ENCODE measurements at regions not wholly inside any gene's neighbourhood (a gene's known extent, or its start where the extent isn't known, plus 50 kb on each side); places are given as distances from the start of the nearest gene placed in this dataset.

DNA sequence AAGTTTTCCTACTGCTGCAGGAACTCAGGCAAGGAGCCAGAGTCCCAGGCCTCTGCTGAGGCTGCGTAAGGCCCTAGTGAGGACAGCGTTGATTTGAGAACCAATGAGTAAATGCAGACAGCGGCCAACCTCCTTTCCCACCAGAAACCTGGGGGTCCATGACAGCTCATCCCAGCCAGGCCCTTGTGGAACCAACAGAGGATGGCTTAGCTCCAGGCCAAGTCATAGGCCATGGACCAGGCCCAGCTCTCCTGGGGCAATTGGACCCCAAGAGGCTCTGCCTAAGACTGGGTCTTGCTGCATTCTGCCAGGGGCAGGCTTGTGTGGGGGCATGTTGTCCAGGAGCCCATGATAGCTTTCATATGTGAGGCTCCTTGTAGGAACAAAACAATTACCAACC lies 65.4 kb upstream of the PPP1R3C start:
- no peak for DNase-seq (ENCODE audit: extremely low read depth in 1 of 11, low read depth in 9 of 11, low spot score in 4 of 11)

DNA sequence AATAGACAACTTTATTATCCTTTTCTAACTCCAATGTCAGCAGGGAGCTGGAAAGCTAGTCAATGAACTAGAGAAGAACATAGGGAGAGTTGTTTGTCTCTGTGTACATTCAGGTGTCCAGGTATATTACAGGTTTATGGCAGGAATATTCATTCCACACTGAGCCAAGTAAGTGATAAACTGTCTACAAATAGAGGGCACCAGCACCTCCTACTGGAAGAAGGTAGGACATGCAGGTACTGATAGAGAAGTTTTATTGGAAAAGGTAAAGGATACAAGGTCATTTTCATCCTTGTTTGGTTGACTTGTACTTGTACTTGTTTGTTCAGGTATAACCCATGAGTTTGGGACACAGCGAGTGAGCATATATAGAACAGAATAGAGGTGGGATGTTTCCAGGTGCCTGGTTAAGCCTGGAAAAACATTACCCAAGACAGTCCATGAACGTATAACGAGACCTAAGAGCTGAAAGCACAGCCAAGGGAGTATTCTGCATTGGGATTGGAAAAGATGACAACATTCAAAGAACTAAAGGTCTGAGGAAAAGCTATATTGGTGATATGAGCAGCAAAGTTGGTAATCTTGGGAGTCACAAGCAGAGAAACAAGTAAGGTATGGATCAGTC lies 61.4 kb upstream of the PPP1R3C start:
- no peak for DNase-seq (ENCODE audit: extremely low read depth in 1 of 11, low read depth in 9 of 11, low spot score in 4 of 11)

DNA sequence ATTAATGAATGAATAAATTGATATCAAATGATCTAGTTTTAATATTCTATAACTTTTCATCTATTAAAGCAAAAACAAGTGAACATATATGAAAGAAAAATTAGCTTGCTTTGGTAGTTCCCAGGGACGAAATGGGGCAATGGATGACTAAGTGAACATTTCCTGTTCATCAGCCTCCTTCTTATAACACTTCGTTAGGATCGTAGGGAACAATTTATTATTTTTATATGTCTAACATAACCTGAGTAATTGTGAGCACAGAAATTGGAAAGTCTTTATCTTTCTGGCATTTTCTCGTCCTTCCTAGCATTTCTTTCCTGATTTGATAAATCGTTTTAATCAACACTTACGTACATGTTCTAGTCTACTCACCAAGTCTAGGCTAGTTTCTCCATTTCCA lies 59.1 kb upstream of the PPP1R3C start:
- no peak for DNase-seq (ENCODE audit: extremely low read depth in 1 of 11, low read depth in 9 of 11, low spot score in 4 of 11)

DNA sequence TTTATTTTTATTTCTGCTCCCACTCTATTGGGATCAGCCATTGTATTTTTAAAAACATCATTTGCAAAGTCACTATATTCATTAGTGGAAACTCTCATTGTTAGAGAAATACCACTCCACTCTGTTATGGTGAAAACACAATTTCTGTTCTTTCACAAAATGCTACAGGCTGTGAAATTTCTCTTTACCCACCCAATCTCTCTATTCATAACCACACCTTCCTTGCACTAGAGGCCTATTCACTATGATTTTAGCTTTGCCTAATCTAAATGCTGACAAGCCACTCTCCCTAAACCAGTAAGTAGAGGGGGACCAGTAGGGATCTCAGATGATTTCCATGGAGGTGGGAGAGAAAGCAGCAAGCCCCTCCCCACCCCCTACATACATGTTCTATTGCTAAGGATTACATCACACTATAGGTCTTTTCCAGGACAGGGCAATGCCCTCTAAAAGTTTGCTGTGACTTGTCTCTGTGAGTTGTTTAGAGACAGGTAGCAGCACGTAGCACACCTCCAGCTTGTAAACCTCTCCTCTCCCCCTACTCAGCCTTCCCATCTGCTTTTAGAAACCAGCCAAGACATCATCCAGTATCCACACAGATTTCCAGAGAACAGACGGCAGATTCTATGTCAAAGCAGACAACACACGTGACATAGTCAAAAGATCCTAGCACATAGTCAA lies 58.3 kb upstream of the PPP1R3C start:
- no peak for DNase-seq (ENCODE audit: extremely low read depth in 1 of 11, low read depth in 9 of 11, low spot score in 4 of 11)

DNA sequence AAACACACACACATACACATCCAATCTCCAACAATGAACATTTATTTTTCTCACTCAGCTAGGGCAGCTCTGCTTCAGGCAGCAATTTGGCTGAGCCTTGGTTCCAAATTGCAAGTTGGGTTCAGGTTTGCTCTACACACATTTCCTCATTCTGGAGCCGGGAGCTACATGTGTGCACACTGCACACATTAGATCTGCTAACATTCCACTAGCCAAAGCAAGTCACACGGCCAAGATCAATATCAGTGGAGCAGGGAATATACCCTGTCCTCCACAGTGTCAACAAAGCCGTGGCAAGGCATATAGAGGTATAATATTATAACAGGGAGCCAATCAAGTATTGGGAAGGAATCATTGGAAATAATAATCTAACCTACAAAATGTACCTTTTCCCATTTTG lies 57.5 kb upstream of the PPP1R3C start:
- no peak for DNase-seq (ENCODE audit: extremely low read depth in 1 of 11, low read depth in 9 of 11, low spot score in 4 of 11)

DNA sequence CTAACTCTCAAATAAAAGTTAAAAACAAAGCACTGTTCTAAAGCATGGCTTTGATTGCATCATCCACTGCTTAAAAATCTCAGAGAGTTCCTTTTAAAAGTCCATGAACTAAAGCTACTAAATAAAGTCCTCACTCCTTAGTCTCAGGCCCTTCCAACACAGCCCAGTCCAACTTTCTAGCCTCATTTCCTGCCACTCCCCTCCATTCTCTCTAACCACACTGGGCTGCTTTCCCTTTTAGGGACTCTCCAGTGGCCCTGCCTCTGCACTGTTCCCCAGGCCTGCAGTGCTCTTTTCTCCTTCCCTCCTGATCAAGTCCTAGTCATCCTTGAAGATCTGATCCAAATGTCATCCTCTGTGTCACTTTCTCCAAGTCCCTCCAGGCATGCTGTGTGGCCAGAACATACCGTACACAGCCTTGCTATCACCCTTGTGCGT lies 56.9 kb upstream of the PPP1R3C start:
- DNase-seq (ENCODE audit: extremely low read depth in 1 of 11, low read depth in 9 of 11, low spot score in 4 of 11), result no peak

DNA sequence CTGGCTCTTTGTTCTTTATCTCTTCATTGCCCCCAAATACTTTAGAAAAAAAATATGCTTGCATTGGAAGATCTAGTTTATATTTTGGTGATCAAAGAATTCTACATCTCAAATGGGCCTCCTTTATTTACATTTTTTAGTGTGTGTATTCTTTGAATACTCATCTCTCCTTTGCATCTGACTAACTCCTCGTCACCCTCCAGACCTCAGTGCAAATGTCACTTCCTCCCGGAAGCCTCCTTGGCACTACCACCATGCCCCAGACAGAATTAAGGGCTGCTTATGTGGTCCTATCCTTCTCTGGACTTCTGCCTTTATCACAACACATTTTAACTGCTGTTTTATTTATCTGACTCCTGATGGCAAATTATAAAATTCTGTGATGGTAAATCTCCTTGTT lies 52.0 kb upstream of the PPP1R3C start:
- no peak for DNase-seq (ENCODE audit: extremely low read depth in 1 of 11, low read depth in 9 of 11, low spot score in 4 of 11)

DNA sequence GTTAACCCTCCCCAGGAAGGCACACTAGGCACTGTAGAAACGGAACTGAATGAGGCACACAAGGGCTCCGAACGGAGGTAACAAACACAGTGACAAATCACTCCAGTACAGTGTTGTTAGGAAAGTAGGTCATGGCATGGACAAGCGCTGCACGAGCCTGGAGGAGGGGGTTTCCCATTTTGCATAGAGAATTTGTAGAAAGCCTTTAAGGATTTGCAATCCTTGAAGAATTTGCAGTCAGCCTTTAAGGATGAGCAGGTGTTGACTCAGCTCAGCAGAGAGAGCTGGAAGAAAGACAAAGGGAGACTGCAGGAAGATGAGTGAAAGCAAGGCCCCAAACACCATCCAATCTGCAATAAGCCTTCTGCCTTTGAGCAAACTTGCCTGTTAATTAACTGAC lies 51.1 kb upstream of the PPP1R3C start:
- DNase-seq (ENCODE audit: extremely low read depth in 1 of 11, low read depth in 9 of 11, low spot score in 4 of 11), result no peak

DNA sequence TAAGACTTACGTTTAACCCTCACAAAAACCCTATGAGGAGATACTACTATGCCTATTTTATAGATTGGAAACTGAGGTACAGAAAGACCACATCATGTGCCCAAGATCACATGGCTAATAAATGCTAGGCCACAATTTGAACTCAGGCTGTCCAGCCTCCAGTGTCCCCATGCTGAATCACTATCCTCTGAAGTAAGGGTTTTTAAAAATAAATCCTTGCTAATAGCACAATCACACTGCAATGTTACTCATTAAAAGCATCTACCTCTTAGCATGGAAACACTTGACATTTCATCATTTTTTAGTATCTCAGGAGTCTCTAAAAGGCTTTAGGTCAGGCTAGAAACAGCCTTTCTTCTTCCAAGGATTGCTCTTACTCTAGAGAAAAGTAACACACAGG lies 50.0 kb upstream of the PPP1R3C start:
- no peak for DNase-seq (ENCODE audit: extremely low read depth in 1 of 11, low read depth in 9 of 11, low spot score in 4 of 11)

All from renal cortex interstitium (tissue), 11 donors.